SK-N-SH (cell line): ENCODE measurements at regions not wholly inside any gene's neighbourhood (a gene's known extent, or its start where the extent isn't known, plus 50 kb on each side); places are given as distances from the start of the nearest gene placed in this dataset.

ENCODE experiments used
- CHD2 ChIP-seq: fragments of 150-350 bp; IDR thresholded peaks from 2 replicates; pipeline ENCODE4 v1.6.1; 2018; ENCODE audit warnings: low read length; ENCODE audit not compliant: partially characterized antibody
- CTCF ChIP-seq: fragments of 200-600 bp; sonication (generic); IDR thresholded peaks from 2 replicates; pipeline ENCODE4 v1.6.1; 2017; ENCODE audit warnings: antibody characterized with exemption, mild to moderate bottlenecking, moderate library complexity
- ELF1 ChIP-seq: IDR thresholded peaks from 2 replicates; pipeline ENCODE4 v1.4.0; 2012
- REST ChIP-seq: IDR thresholded peaks from 2 replicates; pipeline ENCODE4 v1.6.1; 2012; ENCODE audit warnings: mild to moderate bottlenecking, low read depth, low read length, moderate library complexity
- TAF1 ChIP-seq: IDR thresholded peaks from 2 replicates; pipeline ENCODE4 v1.6.1; 2012; ENCODE audit warnings: low read depth, mild to moderate bottlenecking, low read length, moderate library complexity, borderline replicate concordance
- USF2 ChIP-seq: fragments of 150-350 bp; IDR thresholded peaks from 2 replicates; pipeline ENCODE4 v1.6.1; 2017; ENCODE audit warnings: antibody characterized with exemption, low read length, low read depth, borderline replicate concordance
- YY1 ChIP-seq: IDR thresholded peaks from 2 replicates; pipeline ENCODE4 v1.4.0; 2012; ENCODE audit warnings: low read depth, mild to moderate bottlenecking

GRCh38 chr2:58304843-58305242 lies 63.7 kb upstream of the FANCL start:
- no peak for TF ChIP-seq CTCF
- TF ChIP-seq YY1 = no peak
- TF ChIP-seq USF2 = no peak
- TF ChIP-seq REST = no peak
- no peak for TF ChIP-seq ELF1
- TF ChIP-seq TAF1 = no peak
- no peak for TF ChIP-seq CHD2
